ENCODE measurements at regions not wholly inside any gene's neighbourhood (a gene's known extent, or its start where the extent isn't known, plus 50 kb on each side); places are given as distances from the start of the nearest gene placed in this dataset.

DNA sequence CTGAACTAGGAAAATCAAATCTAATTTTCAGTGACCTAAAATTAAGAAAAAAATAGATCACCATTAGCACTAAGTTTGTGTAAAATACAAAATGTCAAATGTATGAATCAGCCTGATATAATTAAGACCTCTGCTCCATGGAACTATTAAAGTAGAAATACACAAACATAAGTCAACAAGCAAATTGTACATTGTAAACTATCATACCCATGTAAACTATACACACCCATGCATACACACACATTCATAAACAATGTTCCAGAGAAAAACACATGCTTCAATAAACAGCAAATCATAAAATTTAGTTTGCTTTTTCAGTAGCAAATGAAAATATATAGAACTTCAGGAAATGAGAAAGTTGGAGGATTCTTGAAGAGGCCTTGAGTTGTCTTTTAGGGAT lies 199.7 kb upstream of the VSTM2A start:
- TF ChIP-seq POLR2A (IDR thresholded peaks at IDR 0.05) (no peak), EP300 (IDR thresholded peaks at IDR 0.05; ENCODE audit: low read depth) (no peak), POLR2AphosphoS5 (IDR thresholded peaks at IDR 0.05) (no peak)
- TF ChIP-seq, protein P1, sequence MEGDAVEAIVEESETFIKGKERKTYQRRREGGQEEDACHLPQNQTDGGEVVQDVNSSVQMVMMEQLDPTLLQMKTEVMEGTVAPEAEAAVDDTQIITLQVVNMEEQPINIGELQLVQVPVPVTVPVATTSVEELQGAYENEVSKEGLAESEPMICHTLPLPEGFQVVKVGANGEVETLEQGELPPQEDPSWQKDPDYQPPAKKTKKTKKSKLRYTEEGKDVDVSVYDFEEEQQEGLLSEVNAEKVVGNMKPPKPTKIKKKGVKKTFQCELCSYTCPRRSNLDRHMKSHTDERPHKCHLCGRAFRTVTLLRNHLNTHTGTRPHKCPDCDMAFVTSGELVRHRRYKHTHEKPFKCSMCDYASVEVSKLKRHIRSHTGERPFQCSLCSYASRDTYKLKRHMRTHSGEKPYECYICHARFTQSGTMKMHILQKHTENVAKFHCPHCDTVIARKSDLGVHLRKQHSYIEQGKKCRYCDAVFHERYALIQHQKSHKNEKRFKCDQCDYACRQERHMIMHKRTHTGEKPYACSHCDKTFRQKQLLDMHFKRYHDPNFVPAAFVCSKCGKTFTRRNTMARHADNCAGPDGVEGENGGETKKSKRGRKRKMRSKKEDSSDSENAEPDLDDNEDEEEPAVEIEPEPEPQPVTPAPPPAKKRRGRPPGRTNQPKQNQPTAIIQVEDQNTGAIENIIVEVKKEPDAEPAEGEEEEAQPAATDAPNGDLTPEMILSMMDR (IDR thresholded peaks at IDR 0.05) = no peak
- DNase-seq = no peak
- H3K27ac ChIP-seq = no peak overlapping the region
- H3K36me3 ChIP-seq = no peaks in the 10 kb centered on the region
- intact Hi-C loops (cut with DNase I; ENCODE audit: low total_unique reads) = no loop called here
- H3K4me1 ChIP-seq = no peaks in the 10 kb centered on the region
- no peak overlapping the region for H3K4me3 ChIP-seq
- no peaks in the 10 kb centered on the region for H3K9me3 ChIP-seq
- H3K27me3 ChIP-seq = no peaks in the 10 kb centered on the region
- in situ Hi-C loops (cut with MboI; ENCODE audit: low pct_ligation_motif_present in 1 of 4, low pct_unique_long_range_greater_than_20kb in 1 of 4, low sequenced_read_pairs in 3 of 4) = loop anchor here in 1 of 4 donors (25.0 kb wide), 1 partner anchor 95 kb away; no protein-coding TSS in a partner anchor

DNA sequence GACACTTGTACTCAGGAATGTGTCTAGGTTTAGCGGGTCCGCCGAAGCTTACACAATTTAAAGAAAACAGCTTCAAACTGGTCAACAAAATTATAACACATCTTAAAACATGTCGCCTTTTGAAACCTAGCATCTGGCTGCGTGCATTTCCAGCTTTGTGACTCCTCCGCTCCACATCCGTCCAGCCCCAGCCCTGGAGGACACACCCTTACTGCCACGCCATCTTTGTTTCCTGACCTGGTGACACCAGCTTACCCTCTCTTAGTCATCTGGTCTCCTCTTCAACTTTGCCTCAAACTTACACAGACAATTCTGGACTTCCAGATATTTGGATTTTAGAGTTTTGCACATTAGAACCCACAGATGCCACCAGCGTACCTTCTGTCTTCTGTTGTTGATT lies 198.7 kb upstream of the VSTM2A start:
- Histone ChIP-seq H3K4me3 (no peak overlapping the region), H3K27me3 (no peaks in the 10 kb centered on the region), H3K36me3 (no peaks in the 10 kb centered on the region), H3K4me1 (no peaks in the 10 kb centered on the region), H3K27ac (no peak overlapping the region), H3K9me3 (no peaks in the 10 kb centered on the region)
- no peak for TF ChIP-seq EP300 (IDR thresholded peaks at IDR 0.05; ENCODE audit: low read depth)
- in situ Hi-C loops (cut with MboI; ENCODE audit: low pct_ligation_motif_present in 1 of 4, low pct_unique_long_range_greater_than_20kb in 1 of 4, low sequenced_read_pairs in 3 of 4) (loop anchor here in 1 of 4 donors (25.0 kb wide), 1 partner anchor 94 kb away; no protein-coding TSS in a partner anchor), intact Hi-C loops (cut with DNase I; ENCODE audit: low total_unique reads) (no loop called here)
- 83 to 87% methylated on average over 8 to 9 of the region's 9 CpGs for WGBS, 2 donors (ENCODE audit: low coverage in 1 of 2)
- DNase-seq = no peak

DNA sequence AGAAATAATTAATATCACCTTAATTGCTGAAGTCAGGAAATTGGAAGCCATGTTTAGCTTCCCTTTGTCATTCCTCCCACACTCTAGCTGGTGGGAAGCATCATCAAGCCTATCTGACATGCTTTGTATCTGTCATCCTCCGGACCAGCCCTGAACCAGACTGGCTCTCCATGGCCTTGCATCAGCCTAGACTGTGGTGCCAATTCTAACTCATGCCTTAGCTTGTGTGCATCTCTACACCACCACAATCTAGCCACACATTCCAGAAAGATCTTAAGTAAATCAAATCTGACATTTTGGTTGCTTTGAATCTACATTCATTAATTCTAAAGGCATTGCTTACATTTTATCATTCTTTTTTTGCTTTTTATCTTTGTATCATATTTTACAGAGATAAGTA lies 196.4 kb upstream of the VSTM2A start:
- in situ Hi-C loops (cut with MboI; ENCODE audit: low pct_ligation_motif_present in 1 of 4, low pct_unique_long_range_greater_than_20kb in 1 of 4, low sequenced_read_pairs in 3 of 4) = loop anchor here in 1 of 4 donors (25.0 kb wide), 1 partner anchor 92 kb away; no protein-coding TSS in a partner anchor
- Histone ChIP-seq H3K4me3 (no peak overlapping the region), H3K27me3 (no peaks in the 10 kb centered on the region), H3K36me3 (no peaks in the 10 kb centered on the region), H3K27ac (no peak overlapping the region), H3K9me3 (no peaks in the 10 kb centered on the region), H3K4me1 (no peaks in the 10 kb centered on the region)
- TF ChIP-seq POLR2AphosphoS5 (IDR thresholded peaks at IDR 0.05) (no peak), POLR2A (IDR thresholded peaks at IDR 0.05) (no peak), EP300 (IDR thresholded peaks at IDR 0.05; ENCODE audit: low read depth) (no peak)
- TF ChIP-seq, protein P1 (IDR thresholded peaks at IDR 0.05) = no peak
- no peak for DNase-seq
- intact Hi-C loops (cut with DNase I; ENCODE audit: low total_unique reads) = no loop called here
- WGBS, 2 donors (ENCODE audit: low coverage in 1 of 2) = 12 to 83% methylated on average over 1 of the region's 1 CpG

DNA sequence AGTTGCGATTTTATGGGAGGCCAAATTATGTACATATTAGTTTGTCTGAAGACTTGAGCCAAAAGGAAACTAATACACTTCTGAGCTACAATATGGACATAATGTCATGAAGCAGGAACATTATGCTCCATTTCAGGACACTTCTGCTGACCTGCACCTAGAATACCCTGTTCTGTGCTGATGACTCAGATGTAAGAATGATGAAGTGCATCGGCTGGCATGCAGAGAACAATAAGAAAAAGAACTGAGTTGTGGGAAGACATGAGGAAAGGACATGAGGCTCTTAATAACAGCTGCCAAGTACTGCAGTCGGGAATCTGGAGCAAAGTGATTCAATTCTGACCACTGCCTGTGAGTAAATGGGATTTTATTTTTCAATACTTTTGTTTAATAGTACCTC lies 192.9 kb upstream of the VSTM2A start:
- DNase-seq = no peak
- H3K4me3 ChIP-seq = no peak overlapping the region
- WGBS, 2 donors (ENCODE audit: low coverage in 1 of 2) = 76 to 83% methylated on average over 3 of the region's 3 CpGs
- no peaks in the 10 kb centered on the region for H3K4me1 ChIP-seq
- H3K27ac ChIP-seq = no peak overlapping the region
- H3K9me3 ChIP-seq = no peaks in the 10 kb centered on the region
- H3K27me3 ChIP-seq = no peaks in the 10 kb centered on the region
- H3K36me3 ChIP-seq = no peaks in the 10 kb centered on the region
- in situ Hi-C loops (cut with MboI; ENCODE audit: low pct_ligation_motif_present in 1 of 4, low pct_unique_long_range_greater_than_20kb in 1 of 4, low sequenced_read_pairs in 3 of 4) (loop anchor here in 1 of 4 donors (25.0 kb wide), 1 partner anchor 88 kb away; no protein-coding TSS in a partner anchor), intact Hi-C loops (cut with DNase I; ENCODE audit: low total_unique reads) (no loop called here)
- TF ChIP-seq, protein P1 (IDR thresholded peaks at IDR 0.05) = no peak
- no peak for TF ChIP-seq POLR2AphosphoS5 (IDR thresholded peaks at IDR 0.05)
- TF ChIP-seq EP300 (IDR thresholded peaks at IDR 0.05; ENCODE audit: low read depth) = no peak
- TF ChIP-seq POLR2A (IDR thresholded peaks at IDR 0.05) = no peak

DNA sequence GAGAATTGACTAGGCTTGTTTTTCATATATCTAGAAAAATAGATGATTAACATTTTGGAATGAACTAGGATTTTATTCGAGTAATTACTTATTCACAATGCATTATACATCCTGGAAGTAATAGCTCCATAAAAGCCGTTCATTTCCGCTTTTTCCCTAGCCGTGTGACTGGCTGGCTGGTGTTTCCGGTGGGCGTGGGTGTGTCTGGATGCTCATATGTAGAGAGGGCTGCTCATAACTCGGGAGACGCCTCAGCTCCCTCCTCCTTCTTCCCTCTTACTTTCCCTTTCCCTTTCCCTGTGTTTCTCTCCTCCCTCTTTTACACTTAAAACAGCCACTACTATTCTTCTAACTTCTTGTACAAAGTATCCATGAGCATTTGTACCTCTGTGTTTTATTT lies 187.7 kb upstream of the VSTM2A start:
- in situ Hi-C loops (cut with MboI; ENCODE audit: low pct_ligation_motif_present in 1 of 4, low pct_unique_long_range_greater_than_20kb in 1 of 4, low sequenced_read_pairs in 3 of 4) = no loop called here

More for the DNA sequence above, 187.7 kb upstream of the VSTM2A start:
- TF ChIP-seq POLR2AphosphoS5 (IDR thresholded peaks at IDR 0.05) (no peak), POLR2A (IDR thresholded peaks at IDR 0.05) (no peak), EP300 (IDR thresholded peaks at IDR 0.05; ENCODE audit: low read depth) (no peak)
- TF ChIP-seq, protein P1 (IDR thresholded peaks at IDR 0.05) = no peak
- 59 to 78% methylated on average over 8 of the region's 8 CpGs for WGBS, 2 donors (ENCODE audit: low coverage in 1 of 2)
- no peaks in the 10 kb centered on the region for H3K27me3 ChIP-seq
- no peaks in the 10 kb centered on the region for H3K36me3 ChIP-seq
- no peak overlapping the region for H3K27ac ChIP-seq
- DNase-seq = no peak
- no peaks in the 10 kb centered on the region for H3K9me3 ChIP-seq
- H3K4me3 ChIP-seq = no peak overlapping the region
- H3K4me1 ChIP-seq = no peaks in the 10 kb centered on the region
- intact Hi-C loops (cut with DNase I; ENCODE audit: low total_unique reads) = no loop called here
